K562 (cell line): ENCODE measurements at regions not wholly inside any gene's neighbourhood (a gene's known extent, or its start where the extent isn't known, plus 50 kb on each side); places are given as distances from the start of the nearest gene placed in this dataset.

Source experiments
- ATAC-seq: fragments of 200-7000 bp; cut with Tn5 transposase; 3 replicates; pipeline ENCODE4 v1.9.1; 2020; ENCODE audit warnings: moderate library complexity
- BruUV-seq: library from RNA; stranded (reverse); fragments of 400-500 nt; replicated peaks from 2 replicates; lab custom pipeline; 2021; lab: Mats Ljungman, UMichigan
- CTCF ChIA-PET: fragments of 300-600 bp; formaldehyde crosslinking; extraction: SDS; loops from one replicate; lab custom pipeline; 2021; ENCODE audit warnings: low intra/inter-chr PET ratio; lab: Yijun Ruan, JAX
- POLR2A ChIA-PET: fragments of 300-600, 350-650 bp; sonication (Branson Sonifier 250); formaldehyde crosslinking; extraction: SDS; loops from one replicate; lab custom pipeline; 2021; ENCODE audit warnings: antibody characterized with exemption, inconsistent platforms; lab: Yijun Ruan, JAX
- DNase-seq, 4 experiments: peaks; one replicate each; pipeline versions ENCODE4 v3.0.0 to v3.0.0-alpha.2; 2011 to 2018; ENCODE audit warnings: low spot score in 3 of 4, mixed read lengths in 3 of 4; ENCODE audit errors: extremely low read depth in 1 of 4
- FAIRE-seq: peaks from 2 replicates; lab custom pipeline; 2011; peaks lifted over from hg19 to GRCh38; lab: Jason Lieb, UNC
- H2AFZ ChIP-seq: 2 replicates; pipeline ENCODE4 v1.6.0; 2011; ENCODE audit warnings: low read depth, low read length, control low read depth, inconsistent platforms
- H3K27ac ChIP-seq: fragments of 200-600 bp; 3 replicates; pipeline ENCODE4 v1.8.0; 2011; ENCODE audit warnings: low read depth, mild to moderate bottlenecking, control low read depth, inconsistent platforms, low read length, moderate library complexity, mixed read lengths; ENCODE audit errors: extremely low read depth
- H3K27me3 ChIP-seq, 2 experiments: fragments of 300-600 bp in 1 of 2; 2 replicates in 1 of 2; 3 replicates in 1 of 2; pipeline versions ENCODE4 v1.6.0 to v1.8.0; 2011; ENCODE audit warnings: inconsistent platforms in 2 of 2, low read length in 2 of 2, mild to moderate bottlenecking in 1 of 2, mixed read lengths in 1 of 2, moderate library complexity in 1 of 2; ENCODE audit not compliant: control insufficient read depth in 2 of 2, insufficient read depth in 2 of 2
- H3K36me3 ChIP-seq: fragments of 300-600 bp; 3 replicates; pipeline ENCODE4 v1.8.0; 2011; ENCODE audit warnings: mild to moderate bottlenecking, low read length, inconsistent platforms; ENCODE audit not compliant: control insufficient read depth, insufficient read depth
- H3K4me1 ChIP-seq, 2 experiments: fragments of 200-600 bp in 1 of 2; replicated peaks in 1 of 2; 2 replicates in 1 of 2; 3 replicates in 1 of 2; pipeline versions ENCODE4 v1.5.1 to v1.8.0; 2011; ENCODE audit warnings: inconsistent platforms in 2 of 2, low read length in 2 of 2, mild to moderate bottlenecking in 1 of 2, mixed read lengths in 1 of 2, moderate library complexity in 1 of 2; ENCODE audit not compliant: control insufficient read depth in 2 of 2, insufficient read depth in 2 of 2
- H3K4me2 ChIP-seq: 2 replicates; pipeline ENCODE4 v1.6.1; 2011; ENCODE audit warnings: low read length, control low read depth, inconsistent platforms, mixed read lengths; ENCODE audit not compliant: insufficient read depth
- H3K4me3 ChIP-seq: fragments of 200-600 bp; sonication (generic), shearing (Covaris generic); 2 replicates; pipeline ENCODE4 v1.5.1; 2016; ENCODE audit warnings: control low read depth, inconsistent platforms
- H3K79me2 ChIP-seq: fragments of 200-600 bp; 3 replicates; pipeline ENCODE4 v1.8.0; 2011; ENCODE audit warnings: low read length, inconsistent platforms; ENCODE audit not compliant: control insufficient read depth, insufficient read depth
- H3K9ac ChIP-seq, 2 experiments: 2 replicates each; pipeline versions ENCODE4 v1.6.0 to v1.6.1; 2011; ENCODE audit warnings: low read depth in 2 of 2, low read length in 2 of 2, control low read depth in 1 of 2, inconsistent platforms in 1 of 2, mild to moderate bottlenecking in 1 of 2, mixed read lengths in 1 of 2; ENCODE audit not compliant: insufficient read depth in 1 of 2
- H3K9me1 ChIP-seq: one replicate; pipeline ENCODE4 v1.6.0; 2011; ENCODE audit warnings: inconsistent platforms, mild to moderate bottlenecking, low read length, moderate library complexity; ENCODE audit not compliant: control insufficient read depth, insufficient read depth
- H3K9me3 ChIP-seq: replicated peaks from 2 replicates; pipeline ENCODE4 v1.5.1; 2011; ENCODE audit warnings: low read depth, low read length, inconsistent platforms; ENCODE audit not compliant: control insufficient read depth, insufficient read depth
- H4K20me1 ChIP-seq: replicated peaks from 2 replicates; pipeline ENCODE4 v1.6.1; 2011; ENCODE audit warnings: low read length, inconsistent platforms, mixed read lengths; ENCODE audit not compliant: control insufficient read depth, insufficient read depth
- BDP1 ChIP-seq: IDR thresholded peaks from 3 replicates; pipeline ENCODE4 v1.6.1; 2011; ENCODE audit not compliant: insufficient read length, insufficient read depth
- GABPA ChIP-seq: fragments of 200-800 bp; sonication (Bioruptor generic); conservative IDR thresholded peaks from 2 replicates; pipeline ENCODE4 v1.6.1; 2016; ENCODE audit warnings: low read depth, missing genetic modification characterization, missing compliant biosample characterization
- NONO ChIP-seq, 2 experiments: fragments of 200-400 bp in 1 of 2; fragments of 450-650 bp in 1 of 2; formaldehyde crosslinking in 1 of 2; IDR thresholded peaks; 2 replicates each; pipeline ENCODE4 v1.6.1; 2017; ENCODE audit warnings: low read depth in 2 of 2, mild to moderate bottlenecking in 2 of 2, moderate library complexity in 2 of 2, low read length in 1 of 2
- PTRF ChIP-seq: fragments of 450-650 bp; IDR thresholded peaks from 2 replicates; pipeline ENCODE4 v1.6.1; 2016; ENCODE audit warnings: mild to moderate bottlenecking, missing genetic modification characterization, missing compliant biosample characterization
- SNIP1 ChIP-seq: fragments of 450-650 bp; IDR thresholded peaks from 2 replicates; pipeline ENCODE4 v1.7.1; 2017; ENCODE audit warnings: low read depth, mild to moderate bottlenecking
- TSHZ1 ChIP-seq: fragments of 250-450 bp; sonication (Bioruptor Pico); IDR thresholded peaks from 2 replicates; pipeline ENCODE4 v1.4.0; 2020; ENCODE audit warnings: mild to moderate bottlenecking, moderate library complexity
- XRCC5 ChIP-seq: fragments of 200-400 bp; formaldehyde crosslinking; IDR thresholded peaks from 2 replicates; pipeline ENCODE4 v1.6.1; 2017; ENCODE audit warnings: low read depth, mild to moderate bottlenecking, low read length
- YY1 ChIP-seq, 3 experiments: IDR thresholded peaks; 2 replicates each; pipeline ENCODE4 v1.6.1; 2011; ENCODE audit warnings: low read length in 2 of 3, mild to moderate bottlenecking in 2 of 3, moderate library complexity in 2 of 3, borderline replicate concordance in 1 of 3, control low read depth in 1 of 3, low read depth in 1 of 3; ENCODE audit not compliant: insufficient read depth in 3 of 3, insufficient replicate concordance in 2 of 3, control insufficient read depth in 1 of 3, insufficient read length in 1 of 3; ENCODE audit errors: extremely low read depth in 1 of 3
- ZNF584 ChIP-seq: fragments of 200-800 bp; sonication (Bioruptor generic); IDR thresholded peaks from 2 replicates; pipeline ENCODE4 v1.6.1; 2016; ENCODE audit warnings: low read depth, mild to moderate bottlenecking, missing genetic modification characterization, missing compliant biosample characterization
- in situ Hi-C: fragments of 300-500 bp; cut with MboI; formaldehyde crosslinking; loops from 4 replicates; pipeline ENCODE4 v1.15.0; 2018; ENCODE audit warnings: inconsistent platforms, mixed read lengths
- intact Hi-C: fragments of 100-400 bp; cut with micrococcal nuclease; formaldehyde crosslinking; loops from 2 replicates; pipeline ENCODE4 v1.14.2; 2022
- TF ChIP-seq, protein P1 (sequence below): fragments of 450-650 bp; IDR thresholded peaks from 2 replicates; pipeline ENCODE4 v1.6.1; 2016; ENCODE audit warnings: low read depth, mild to moderate bottlenecking, moderate library complexity
- TF ChIP-seq, protein P2 (sequence below): sonication (generic); formaldehyde crosslinking; IDR thresholded peaks from 2 replicates; pipeline ENCODE4 v1.8.1; 2023; ENCODE audit warnings: mild to moderate bottlenecking, missing genetic modification reagents
- TF ChIP-seq, protein P3 (sequence below): fragments of 450-650 bp; IDR thresholded peaks from 2 replicates; pipeline ENCODE4 v1.6.1; 2017; ENCODE audit warnings: antibody characterized with exemption

- TF ChIP-seq YY1 (IDR thresholded peaks at IDR 0.05; ENCODE audit: borderline replicate concordance in 1 of 3, control insufficient read depth in 1 of 3, extremely low read depth in 1 of 3, insufficient read depth in 3 of 3, insufficient read length in 1 of 3, insufficient replicate concordance in 2 of 3, low read depth in 1 of 3, low read length in 2 of 3) = no peak
Observed at GRCh38 chr12:73221398-73221797, 949.2 kb downstream of the TRHDE start (continued).

- no TSS peak for BruUV-seq
- CTCF ChIA-PET = no interaction called here
- intact Hi-C loops = no loop called here
- TF ChIP-seq, protein P1, sequence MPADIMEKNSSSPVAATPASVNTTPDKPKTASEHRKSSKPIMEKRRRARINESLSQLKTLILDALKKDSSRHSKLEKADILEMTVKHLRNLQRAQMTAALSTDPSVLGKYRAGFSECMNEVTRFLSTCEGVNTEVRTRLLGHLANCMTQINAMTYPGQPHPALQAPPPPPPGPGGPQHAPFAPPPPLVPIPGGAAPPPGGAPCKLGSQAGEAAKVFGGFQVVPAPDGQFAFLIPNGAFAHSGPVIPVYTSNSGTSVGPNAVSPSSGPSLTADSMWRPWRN = no peak
- TF ChIP-seq NONO (IDR thresholded peaks at IDR 0.05; ENCODE audit: low read depth in 2 of 2, low read length in 1 of 2) = no peak
- TF ChIP-seq ZNF584 (CRISPR knock-in tag) = no peak
- no peak for TF ChIP-seq BDP1
- TF ChIP-seq XRCC5 = no peak
- no peak for TF ChIP-seq GABPA (tag)
- TF ChIP-seq PTRF = no peak
- TF ChIP-seq, protein P2, sequence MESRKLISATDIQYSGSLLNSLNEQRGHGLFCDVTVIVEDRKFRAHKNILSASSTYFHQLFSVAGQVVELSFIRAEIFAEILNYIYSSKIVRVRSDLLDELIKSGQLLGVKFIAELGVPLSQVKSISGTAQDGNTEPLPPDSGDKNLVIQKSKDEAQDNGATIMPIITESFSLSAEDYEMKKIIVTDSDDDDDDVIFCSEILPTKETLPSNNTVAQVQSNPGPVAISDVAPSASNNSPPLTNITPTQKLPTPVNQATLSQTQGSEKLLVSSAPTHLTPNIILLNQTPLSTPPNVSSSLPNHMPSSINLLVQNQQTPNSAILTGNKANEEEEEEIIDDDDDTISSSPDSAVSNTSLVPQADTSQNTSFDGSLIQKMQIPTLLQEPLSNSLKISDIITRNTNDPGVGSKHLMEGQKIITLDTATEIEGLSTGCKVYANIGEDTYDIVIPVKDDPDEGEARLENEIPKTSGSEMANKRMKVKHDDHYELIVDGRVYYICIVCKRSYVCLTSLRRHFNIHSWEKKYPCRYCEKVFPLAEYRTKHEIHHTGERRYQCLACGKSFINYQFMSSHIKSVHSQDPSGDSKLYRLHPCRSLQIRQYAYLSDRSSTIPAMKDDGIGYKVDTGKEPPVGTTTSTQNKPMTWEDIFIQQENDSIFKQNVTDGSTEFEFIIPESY (CRISPR knock-in tag) = no peak
- no peak for TF ChIP-seq SNIP1
- TF ChIP-seq TSHZ1 (CRISPR knock-in tag) = no peak
- TF ChIP-seq, protein P3, sequence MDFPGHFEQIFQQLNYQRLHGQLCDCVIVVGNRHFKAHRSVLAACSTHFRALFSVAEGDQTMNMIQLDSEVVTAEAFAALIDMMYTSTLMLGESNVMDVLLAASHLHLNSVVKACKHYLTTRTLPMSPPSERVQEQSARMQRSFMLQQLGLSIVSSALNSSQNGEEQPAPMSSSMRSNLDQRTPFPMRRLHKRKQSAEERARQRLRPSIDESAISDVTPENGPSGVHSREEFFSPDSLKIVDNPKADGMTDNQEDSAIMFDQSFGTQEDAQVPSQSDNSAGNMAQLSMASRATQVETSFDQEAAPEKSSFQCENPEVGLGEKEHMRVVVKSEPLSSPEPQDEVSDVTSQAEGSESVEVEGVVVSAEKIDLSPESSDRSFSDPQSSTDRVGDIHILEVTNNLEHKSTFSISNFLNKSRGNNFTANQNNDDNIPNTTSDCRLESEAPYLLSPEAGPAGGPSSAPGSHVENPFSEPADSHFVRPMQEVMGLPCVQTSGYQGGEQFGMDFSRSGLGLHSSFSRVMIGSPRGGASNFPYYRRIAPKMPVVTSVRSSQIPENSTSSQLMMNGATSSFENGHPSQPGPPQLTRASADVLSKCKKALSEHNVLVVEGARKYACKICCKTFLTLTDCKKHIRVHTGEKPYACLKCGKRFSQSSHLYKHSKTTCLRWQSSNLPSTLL = no peak
Observed at GRCh38 chr12:73221836-73222235, 949.7 kb downstream of the TRHDE start.

More at GRCh38 chr12:73221836-73222235, 949.7 kb downstream of the TRHDE start:
- POLR2A ChIA-PET = interaction anchor here (0.6 kb wide), 1 partner anchor 991 kb away, joined by 3 read pairs; no protein-coding TSS in a partner anchor
- Histone ChIP-seq H3K27me3 (no peaks in the 10 kb centered on the region), H3K4me1 (no peaks in the 10 kb centered on the region), H3K9me3 (no peaks in the 10 kb centered on the region; the same call in 1 of the 2 replicates), H3K4me2 (no peak overlapping the region), H2AFZ (no peak overlapping the region), H3K36me3 (no peaks in the 10 kb centered on the region), H3K27ac (no peak overlapping the region), H3K79me2 (no peaks in the 10 kb centered on the region), H3K4me3 (no peak overlapping the region), H4K20me1 (no peaks in the 10 kb centered on the region), H3K9me1 (no peaks in the 10 kb centered on the region), H3K9ac (no peak overlapping the region)
- FAIRE-seq (no peak), DNase-seq (no peak), ATAC-seq (no peak)
- in situ Hi-C loops = no loop called here
